ENCODE measurements at regions not wholly inside any gene's neighbourhood (a gene's known extent, or its start where the extent isn't known, plus 50 kb on each side); places are given as distances from the start of the nearest gene placed in this dataset.

DNA sequence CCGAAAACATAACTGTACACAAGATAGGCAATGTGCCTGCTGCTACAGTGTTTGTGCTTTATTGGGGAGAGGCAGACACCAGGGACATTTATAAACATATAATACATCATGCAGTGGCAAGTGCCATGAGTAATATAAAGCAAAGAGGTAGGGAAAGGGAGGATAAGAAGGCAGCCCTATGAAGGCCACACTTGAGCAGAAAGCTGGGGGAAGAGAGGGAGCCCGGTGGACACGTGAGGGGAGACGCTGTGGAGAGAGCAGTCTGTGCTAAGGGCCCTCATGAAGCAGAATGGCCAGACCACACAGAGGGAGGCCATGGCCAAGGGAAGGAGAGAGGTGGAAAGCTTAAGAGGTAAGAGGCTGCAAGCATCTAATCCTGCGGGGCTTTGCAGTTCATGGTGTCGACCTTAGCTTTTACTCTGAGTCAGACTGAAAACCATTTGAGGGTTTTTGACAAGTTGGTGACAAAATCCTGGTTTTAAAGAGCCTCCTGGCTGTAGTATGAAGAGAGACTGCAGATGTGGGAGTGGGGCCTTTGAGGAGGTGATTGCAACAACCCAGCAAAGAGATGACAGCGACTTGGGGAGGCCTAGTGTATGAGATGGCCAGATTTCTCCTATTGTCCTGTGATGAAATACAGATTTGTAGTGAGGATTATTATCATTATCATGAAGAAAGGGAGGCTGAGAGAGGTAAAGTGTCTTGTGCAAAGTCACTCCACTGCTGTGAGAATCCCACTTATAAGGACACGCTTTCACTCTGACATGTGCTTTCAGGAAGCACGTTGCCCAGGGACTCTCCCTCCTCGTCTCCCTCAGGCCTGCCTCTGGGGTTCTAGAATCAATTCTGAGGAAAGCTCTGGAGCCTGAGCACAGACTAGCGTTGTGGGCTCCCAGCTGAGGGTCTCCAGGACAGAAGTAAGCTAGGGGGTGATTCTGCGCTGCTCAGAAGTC lies 192.9 kb downstream of the RHOU start:
- H3K9me3 ChIP-seq = no peaks in the 10 kb centered on the region
- 85 to 91% (median 90%) methylated on average over 12 of the region's 12 CpGs for WGBS, 3 donors
- H3K36me3 ChIP-seq = no peaks in the 10 kb centered on the region
- TF ChIP-seq, protein P1, sequence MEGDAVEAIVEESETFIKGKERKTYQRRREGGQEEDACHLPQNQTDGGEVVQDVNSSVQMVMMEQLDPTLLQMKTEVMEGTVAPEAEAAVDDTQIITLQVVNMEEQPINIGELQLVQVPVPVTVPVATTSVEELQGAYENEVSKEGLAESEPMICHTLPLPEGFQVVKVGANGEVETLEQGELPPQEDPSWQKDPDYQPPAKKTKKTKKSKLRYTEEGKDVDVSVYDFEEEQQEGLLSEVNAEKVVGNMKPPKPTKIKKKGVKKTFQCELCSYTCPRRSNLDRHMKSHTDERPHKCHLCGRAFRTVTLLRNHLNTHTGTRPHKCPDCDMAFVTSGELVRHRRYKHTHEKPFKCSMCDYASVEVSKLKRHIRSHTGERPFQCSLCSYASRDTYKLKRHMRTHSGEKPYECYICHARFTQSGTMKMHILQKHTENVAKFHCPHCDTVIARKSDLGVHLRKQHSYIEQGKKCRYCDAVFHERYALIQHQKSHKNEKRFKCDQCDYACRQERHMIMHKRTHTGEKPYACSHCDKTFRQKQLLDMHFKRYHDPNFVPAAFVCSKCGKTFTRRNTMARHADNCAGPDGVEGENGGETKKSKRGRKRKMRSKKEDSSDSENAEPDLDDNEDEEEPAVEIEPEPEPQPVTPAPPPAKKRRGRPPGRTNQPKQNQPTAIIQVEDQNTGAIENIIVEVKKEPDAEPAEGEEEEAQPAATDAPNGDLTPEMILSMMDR (IDR thresholded peaks at IDR 0.05) = no peak
- no peak overlapping the region for H3K27ac ChIP-seq
- no peak for DNase-seq
- H3K4me3 ChIP-seq = no peak overlapping the region
- H3K4me1 ChIP-seq (ENCODE audit: insufficient read depth) = no peaks in the 10 kb centered on the region
- intact Hi-C loops (cut with DNase I) = no loop called here
- no peaks in the 10 kb centered on the region for H3K27me3 ChIP-seq

- TF ChIP-seq EP300 (IDR thresholded peaks at IDR 0.05) (no peak), POLR2A (IDR thresholded peaks at IDR 0.05) (no peak)
- TF ChIP-seq, protein P1 (IDR thresholded peaks at IDR 0.05) = no peak
- H3K27me3 ChIP-seq = no peaks in the 10 kb centered on the region
- H3K4me1 ChIP-seq (ENCODE audit: insufficient read depth) = no peaks in the 10 kb centered on the region
- H3K9me3 ChIP-seq = no peaks in the 10 kb centered on the region
- DNase-seq = no peak
- WGBS, 3 donors = 86 to 93% (median 87%) methylated on average over 4 of the region's 4 CpGs
- intact Hi-C loops (cut with DNase I) = no loop called here
- no peaks in the 10 kb centered on the region for H3K36me3 ChIP-seq
- no peak overlapping the region for H3K27ac ChIP-seq
- H3K4me3 ChIP-seq = no peak overlapping the region
Measured at GRCh38 chr1:228929476-228930027, 194.3 kb downstream of the RHOU start.

DNA sequence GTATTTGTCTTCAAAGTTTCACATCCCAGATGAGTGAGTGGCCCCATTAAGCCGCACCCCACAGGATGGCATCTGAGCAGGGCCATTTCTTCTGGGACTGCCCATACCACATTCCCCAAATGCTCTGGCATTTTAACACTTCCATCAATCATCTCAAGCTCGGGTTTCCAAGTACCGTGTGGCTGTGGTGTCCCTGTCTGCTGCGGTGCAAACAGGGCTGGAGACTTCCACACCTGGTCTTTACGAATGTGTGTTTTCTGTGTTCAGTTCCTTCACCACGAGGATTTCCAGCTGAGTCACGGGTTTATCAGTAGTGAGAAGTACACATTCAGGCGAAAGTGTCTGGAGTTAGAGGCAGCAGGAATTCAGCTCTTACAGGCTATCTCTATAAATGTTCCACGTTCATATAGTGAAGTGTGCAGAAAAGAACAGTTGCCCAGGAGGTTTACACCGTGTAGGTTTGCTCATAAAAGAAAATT lies 195.2 kb downstream of the RHOU start:
- Histone ChIP-seq H3K36me3 (no peaks in the 10 kb centered on the region), H3K27ac (no peak overlapping the region), H3K9me3 (no peaks in the 10 kb centered on the region), H3K27me3 (no peaks in the 10 kb centered on the region), H3K4me3 (no peak overlapping the region), H3K4me1 (ENCODE audit: insufficient read depth) (no peaks in the 10 kb centered on the region)
- DNase-seq = no peak
- intact Hi-C loops (cut with DNase I) = no loop called here
- 30 to 43% (median 33%) methylated on average over 10 of the region's 10 CpGs for WGBS, 3 donors
- TF ChIP-seq EP300 (IDR thresholded peaks at IDR 0.05) (no peak), POLR2A (IDR thresholded peaks at IDR 0.05) (no peak)
- TF ChIP-seq, protein P1 (IDR thresholded peaks at IDR 0.05) = no peak

DNA sequence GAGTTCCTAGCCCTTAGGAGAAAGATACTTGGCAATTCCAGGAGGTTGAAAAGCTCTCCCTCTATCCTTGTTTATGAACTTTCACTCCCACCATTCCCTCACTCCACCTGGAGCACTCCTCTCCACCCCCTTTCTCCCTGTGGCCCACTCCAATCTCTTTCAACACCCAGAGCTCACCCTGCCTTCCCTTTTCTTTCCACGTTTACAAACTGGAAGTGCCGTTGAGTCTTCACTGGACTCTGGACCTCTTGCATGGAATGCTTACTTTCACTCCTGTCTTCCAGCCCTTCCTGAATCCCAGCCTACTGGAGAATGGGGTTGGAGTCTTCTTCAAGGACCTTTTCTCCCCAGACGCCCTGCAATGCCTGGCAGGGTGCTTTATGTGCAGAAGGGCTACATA lies 198.5 kb downstream of the RHOU start:
- no peaks in the 10 kb centered on the region for H3K36me3 ChIP-seq
- no peak overlapping the region for H3K4me3 ChIP-seq
- H3K27me3 ChIP-seq = no peaks in the 10 kb centered on the region
- no peak overlapping the region for H3K27ac ChIP-seq
- no peak for DNase-seq
- no peaks in the 10 kb centered on the region for H3K4me1 ChIP-seq (ENCODE audit: insufficient read depth)
- TF ChIP-seq EP300 (IDR thresholded peaks at IDR 0.05) (no peak), POLR2A (IDR thresholded peaks at IDR 0.05) (no peak)
- TF ChIP-seq, protein P1 (IDR thresholded peaks at IDR 0.05) = no peak
- H3K9me3 ChIP-seq = no peaks in the 10 kb centered on the region
- WGBS, 3 donors = 87 to 93% (median 88%) methylated on average over 3 of the region's 3 CpGs
- intact Hi-C loops (cut with DNase I) = no loop called here

Measured in ovary (tissue), 7 donors.